ENCODE measurements at regions not wholly inside any gene's neighbourhood (a gene's known extent, or its start where the extent isn't known, plus 50 kb on each side); places are given as distances from the start of the nearest gene placed in this dataset.

DNA sequence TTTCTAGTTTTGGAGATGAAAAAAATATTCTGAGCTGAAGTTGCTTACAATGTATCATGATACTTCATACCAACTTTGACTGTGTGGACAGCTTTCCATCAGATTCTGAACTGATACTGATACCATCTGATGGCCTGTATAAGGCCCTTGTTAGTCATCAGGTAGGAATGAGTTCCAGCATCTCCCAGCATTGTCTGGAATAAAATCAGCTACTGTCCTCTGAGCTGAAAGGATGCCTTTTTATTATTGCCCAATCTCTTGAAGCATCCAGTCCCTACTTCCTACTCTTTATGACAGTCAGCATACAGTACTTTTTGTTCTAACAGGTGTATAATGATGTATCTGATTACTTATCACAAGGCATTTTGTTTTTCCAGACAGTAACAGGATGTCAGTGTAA lies 70.6 kb upstream of the EYA4 start:
- no peaks in the 10 kb centered on the region for H3K36me3 ChIP-seq (ENCODE audit: control insufficient read depth in 2 of 2, extremely low read depth in 1 of 2, insufficient read depth in 1 of 2, low read length in 1 of 2)
- ChIA-PET POLR2A (interaction anchor here in 1 of 2 donors (0.6 kb wide), 1 partner anchor 39 kb away, joined by 3 read pairs; no protein-coding TSS in a partner anchor), CTCF (no interaction called here)
- no peak overlapping the region for H3K27ac ChIP-seq (ENCODE audit: low read length)
- H3K9me3 Mint-ChIP-seq = peaks cover 0 to 4% (median 1%) of the 10 kb centered on the region in 3 donors
- ATAC-seq (replicated peaks in 1 of 4) (no peak), DNase-seq (no peak)
- H3K27me3 ChIP-seq (replicated peaks in 1 of 2; ENCODE audit: control insufficient read depth in 2 of 2, extremely low read depth in 1 of 2, insufficient read depth in 2 of 2, low read length in 1 of 2) = no peaks in the 10 kb centered on the region
- peaks cover 0 to 3% of the 10 kb centered on the region in 2 donors for H3K27me3 Mint-ChIP-seq
- no peak overlapping the region for H3K27ac Mint-ChIP-seq
- H3K4me1 ChIP-seq (ENCODE audit: control insufficient read depth in 1 of 2, extremely low read depth in 1 of 2, insufficient read depth in 2 of 2, low read length in 2 of 2) = no peaks in the 10 kb centered on the region
- no peaks in the 10 kb centered on the region for H3K36me3 Mint-ChIP-seq
- H3K9me3 ChIP-seq = no peaks in the 10 kb centered on the region
- no peaks in the 10 kb centered on the region for H3K4me1 Mint-ChIP-seq
- no peak overlapping the region for H3K4me3 Mint-ChIP-seq
- H3K4me3 ChIP-seq (ENCODE audit: control insufficient read depth in 1 of 2, extremely low read depth in 1 of 2, low read length in 1 of 2) = no peak overlapping the region

- 80% methylated on average over 2 of the region's 3 CpGs for WGBS (ENCODE audit: insufficient coverage)
- H3K9me3 ChIP-seq = no peaks in the 10 kb centered on the region
- ChIA-PET POLR2A (no interaction called here), CTCF (no interaction called here)
- ATAC-seq (replicated peaks in 1 of 4) (no peak), DNase-seq (no peak)
- Mint-ChIP-seq H3K4me1 (no peaks in the 10 kb centered on the region), H3K27ac (no peak overlapping the region), H3K27me3 (no peaks in the 10 kb centered on the region), H3K36me3 (no peaks in the 10 kb centered on the region), H3K4me3 (no peak overlapping the region), H3K9me3 (peaks cover 0 to 1% (median 0%) of the 10 kb centered on the region in 3 donors)
- H3K4me3 ChIP-seq (ENCODE audit: control insufficient read depth in 1 of 2, extremely low read depth in 1 of 2, low read length in 1 of 2) = no peak overlapping the region
- H3K27me3 ChIP-seq (replicated peaks in 1 of 2; ENCODE audit: control insufficient read depth in 2 of 2, extremely low read depth in 1 of 2, insufficient read depth in 2 of 2, low read length in 1 of 2) = no peaks in the 10 kb centered on the region
- H3K27ac ChIP-seq (ENCODE audit: low read length) = no peak overlapping the region
- H3K36me3 ChIP-seq (ENCODE audit: control insufficient read depth in 2 of 2, extremely low read depth in 1 of 2, insufficient read depth in 1 of 2, low read length in 1 of 2) = no peaks in the 10 kb centered on the region
- no peaks in the 10 kb centered on the region for H3K4me1 ChIP-seq (ENCODE audit: control insufficient read depth in 1 of 2, extremely low read depth in 1 of 2, insufficient read depth in 2 of 2, low read length in 2 of 2)
Observed at GRCh38 chr6:133171989-133172604, 69.1 kb upstream of the EYA4 start.

DNA sequence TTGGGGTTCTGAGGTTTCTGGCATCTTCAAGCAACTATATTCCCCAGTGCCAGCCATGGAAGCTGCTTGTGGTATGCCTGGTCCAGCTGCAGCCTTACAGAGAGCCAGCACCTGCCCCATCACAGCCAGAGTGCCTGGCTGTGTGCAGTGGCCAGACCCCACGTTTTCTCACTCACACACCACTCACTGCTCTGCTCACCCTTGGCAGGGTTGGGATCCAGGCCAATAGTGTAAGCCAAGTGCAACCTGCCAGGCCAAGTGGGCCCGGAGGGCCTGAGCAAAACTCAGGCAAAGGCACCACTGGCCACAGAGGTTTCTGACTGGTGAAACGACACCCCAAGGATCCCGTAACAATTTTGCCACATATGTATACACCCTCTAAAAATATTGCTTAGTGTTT lies 67.9 kb upstream of the EYA4 start:
- DNase-seq (no peak), ATAC-seq (replicated peaks in 1 of 4) (no peak)
- WGBS (ENCODE audit: insufficient coverage) = 20% methylated on average over 1 of the region's 4 CpGs
- POLR2A ChIA-PET = no interaction called here
- Mint-ChIP-seq H3K27ac (no peak overlapping the region), H3K36me3 (no peaks in the 10 kb centered on the region), H3K27me3 (no peaks in the 10 kb centered on the region), H3K9me3 (peaks cover 0 to 2% (median 1%) of the 10 kb centered on the region in 3 donors), H3K4me1 (no peaks in the 10 kb centered on the region), H3K4me3 (no peak overlapping the region)
- no peaks in the 10 kb centered on the region for H3K36me3 ChIP-seq (ENCODE audit: control insufficient read depth in 2 of 2, extremely low read depth in 1 of 2, insufficient read depth in 1 of 2, low read length in 1 of 2)
- H3K27ac ChIP-seq (ENCODE audit: low read length) = no peak overlapping the region
- H3K27me3 ChIP-seq (replicated peaks in 1 of 2; ENCODE audit: control insufficient read depth in 2 of 2, extremely low read depth in 1 of 2, insufficient read depth in 2 of 2, low read length in 1 of 2) = no peaks in the 10 kb centered on the region
- H3K4me1 ChIP-seq (ENCODE audit: control insufficient read depth in 1 of 2, extremely low read depth in 1 of 2, insufficient read depth in 2 of 2, low read length in 2 of 2) = no peaks in the 10 kb centered on the region
- H3K9me3 ChIP-seq = no peaks in the 10 kb centered on the region
- H3K4me3 ChIP-seq (ENCODE audit: control insufficient read depth in 1 of 2, extremely low read depth in 1 of 2, low read length in 1 of 2) = no peak overlapping the region
- CTCF ChIA-PET = no interaction called here

GRCh38 chr6:133179481-133179880 lies 61.7 kb upstream of the EYA4 start:
- no peaks in the 10 kb centered on the region for H3K27me3 ChIP-seq (replicated peaks in 1 of 2; ENCODE audit: control insufficient read depth in 2 of 2, extremely low read depth in 1 of 2, insufficient read depth in 2 of 2, low read length in 1 of 2)
- Mint-ChIP-seq H3K36me3 (no peaks in the 10 kb centered on the region), H3K4me1 (no peaks in the 10 kb centered on the region)

DNA sequence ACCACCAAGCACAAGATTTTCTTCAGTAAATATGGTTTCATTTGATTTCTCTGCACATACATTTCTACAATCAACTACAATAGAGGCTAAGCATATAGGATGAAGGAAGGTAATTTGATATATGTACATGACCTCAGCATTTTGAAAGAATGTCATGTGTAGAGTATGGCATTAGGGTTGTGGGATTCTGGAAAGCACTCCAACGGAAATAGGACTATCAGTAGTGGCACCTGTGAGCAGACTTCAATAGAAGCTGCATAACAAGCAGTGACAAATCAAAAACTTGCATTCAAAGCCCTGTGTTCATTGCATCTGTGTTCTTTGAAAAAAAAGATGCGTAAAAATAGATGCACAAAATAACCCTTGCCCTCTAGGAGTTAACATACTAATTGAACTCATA lies 57.5 kb upstream of the EYA4 start:
- Mint-ChIP-seq H3K4me1 (no peaks in the 10 kb centered on the region), H3K9me3 (peaks cover 1 to 5% (median 3%) of the 10 kb centered on the region in 3 donors), H3K27me3 (peaks cover 0 to 9% of the 10 kb centered on the region in 2 donors), H3K4me3 (no peak overlapping the region), H3K27ac (no peak overlapping the region), H3K36me3 (no peaks in the 10 kb centered on the region)
- WGBS (ENCODE audit: insufficient coverage) = 82% methylated on average over 1 of the region's 2 CpGs
- H3K4me1 ChIP-seq (ENCODE audit: control insufficient read depth in 1 of 2, extremely low read depth in 1 of 2, insufficient read depth in 2 of 2, low read length in 2 of 2) = no peaks in the 10 kb centered on the region
- no peaks in the 10 kb centered on the region for H3K27me3 ChIP-seq (replicated peaks in 1 of 2; ENCODE audit: control insufficient read depth in 2 of 2, extremely low read depth in 1 of 2, insufficient read depth in 2 of 2, low read length in 1 of 2)
- DNase-seq (no peak), ATAC-seq (replicated peaks in 1 of 4) (no peak)
- no peaks in the 10 kb centered on the region for H3K9me3 ChIP-seq
- H3K4me3 ChIP-seq (ENCODE audit: control insufficient read depth in 1 of 2, extremely low read depth in 1 of 2, low read length in 1 of 2) = no peak overlapping the region
- ChIA-PET CTCF (no interaction called here), POLR2A (no interaction called here)
- no peak overlapping the region for H3K27ac ChIP-seq (ENCODE audit: low read length)
- no peaks in the 10 kb centered on the region for H3K36me3 ChIP-seq (ENCODE audit: control insufficient read depth in 2 of 2, extremely low read depth in 1 of 2, insufficient read depth in 1 of 2, low read length in 1 of 2)

More at GRCh38 chr6:133179481-133179880, 61.7 kb upstream of the EYA4 start:
- Histone ChIP-seq H3K36me3 (ENCODE audit: control insufficient read depth in 2 of 2, extremely low read depth in 1 of 2, insufficient read depth in 1 of 2, low read length in 1 of 2) (no peaks in the 10 kb centered on the region), H3K27ac (ENCODE audit: low read length) (no peak overlapping the region), H3K4me3 (ENCODE audit: control insufficient read depth in 1 of 2, extremely low read depth in 1 of 2, low read length in 1 of 2) (no peak overlapping the region), H3K9me3 (no peaks in the 10 kb centered on the region), H3K4me1 (ENCODE audit: control insufficient read depth in 1 of 2, extremely low read depth in 1 of 2, insufficient read depth in 2 of 2, low read length in 2 of 2) (no peaks in the 10 kb centered on the region)
- no peak overlapping the region for H3K27ac Mint-ChIP-seq
- no peak for ATAC-seq (replicated peaks in 1 of 4)
- ChIA-PET POLR2A (no interaction called here), CTCF (no interaction called here)
- H3K4me3 Mint-ChIP-seq = no peak overlapping the region
- peaks cover 0 to 9% of the 10 kb centered on the region in 2 donors for H3K27me3 Mint-ChIP-seq
- no peak for DNase-seq
- peaks cover 4 to 8% (median 5%) of the 10 kb centered on the region in 3 donors for H3K9me3 Mint-ChIP-seq

DNA sequence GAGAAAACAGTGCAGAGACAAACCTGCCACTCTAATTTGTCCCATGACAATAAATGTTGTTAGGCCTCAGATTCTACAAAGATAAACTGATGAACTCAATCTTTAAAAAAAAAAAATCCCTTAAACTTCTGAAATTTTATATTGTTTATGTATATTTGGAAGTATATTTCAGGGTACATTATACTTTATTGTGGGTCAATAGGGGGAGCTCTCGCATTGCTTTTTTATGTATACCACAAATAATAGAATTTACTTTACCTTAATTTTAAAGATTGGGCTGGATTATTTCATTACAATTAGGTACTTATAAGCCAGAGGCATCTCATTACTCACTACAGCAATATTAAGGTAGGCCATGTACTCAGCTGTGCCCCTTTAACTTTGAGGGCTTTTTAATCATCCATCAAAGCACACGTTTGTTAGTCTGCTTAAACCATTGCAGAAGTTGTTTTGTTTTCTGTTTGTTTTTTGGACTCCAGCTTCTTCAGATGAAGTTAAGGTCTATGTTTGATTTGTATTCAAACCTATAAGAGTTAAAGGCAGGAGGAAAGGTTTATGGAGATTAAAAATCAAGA lies 56.3 kb upstream of the EYA4 start:
- Mint-ChIP-seq H3K27me3 (peaks cover 0 to 9% of the 10 kb centered on the region in 2 donors), H3K9me3 (no peaks in the 10 kb centered on the region), H3K27ac (no peak overlapping the region), H3K4me1 (no peaks in the 10 kb centered on the region), H3K36me3 (no peaks in the 10 kb centered on the region), H3K4me3 (no peak overlapping the region)
- ChIA-PET CTCF (interaction anchor here in 1 of 2 donors (0.7 kb wide), 1 partner anchor 298 kb away, joined by 4 read pairs; no protein-coding TSS in a partner anchor), POLR2A (interaction anchor here in 1 of 2 donors (0.5 kb wide), 1 partner anchor 14 kb away, joined by 9 read pairs; no protein-coding TSS in a partner anchor)
- DNase-seq (no peak), ATAC-seq (replicated peaks in 1 of 4) (no peak)
- WGBS (ENCODE audit: insufficient coverage) = no CpG with 5 or more reads among the region's 2 CpGs
- no peak overlapping the region for H3K27ac ChIP-seq (ENCODE audit: low read length)
- no peaks in the 10 kb centered on the region for H3K9me3 ChIP-seq
- H3K36me3 ChIP-seq (ENCODE audit: control insufficient read depth in 2 of 2, extremely low read depth in 1 of 2, insufficient read depth in 1 of 2, low read length in 1 of 2) = no peaks in the 10 kb centered on the region
- no peak overlapping the region for H3K4me3 ChIP-seq (ENCODE audit: control insufficient read depth in 1 of 2, extremely low read depth in 1 of 2, low read length in 1 of 2)
- no peaks in the 10 kb centered on the region for H3K4me1 ChIP-seq (ENCODE audit: control insufficient read depth in 1 of 2, extremely low read depth in 1 of 2, insufficient read depth in 2 of 2, low read length in 2 of 2)
- no peaks in the 10 kb centered on the region for H3K27me3 ChIP-seq (replicated peaks in 1 of 2; ENCODE audit: control insufficient read depth in 2 of 2, extremely low read depth in 1 of 2, insufficient read depth in 2 of 2, low read length in 1 of 2)

All from T-cell (primary cell).